CD4-positive, alpha-beta T cell (primary cell): ENCODE measurements at regions not wholly inside any gene's neighbourhood (a gene's known extent, or its start where the extent isn't known, plus 50 kb on each side); places are given as distances from the start of the nearest gene placed in this dataset.
"Not testable (repeated sequence)": the region's sequence is repeated elsewhere in the genome, so short reads cannot be mapped to it uniquely, and the experiment has no call there.

Experiments
- ATAC-seq: fragments of 200-7000 bp; cut with Tn5 transposase; one replicate; pipeline ENCODE4 v1.10.0; 2022; ENCODE audit warnings: mild to moderate bottlenecking; ENCODE audit not compliant: poor library complexity
- CTCF ChIA-PET: fragments of 350-600 bp; sonication (Branson Sonifier 250); formaldehyde crosslinking; loops from one replicate; lab custom pipeline; 2021; ENCODE audit warnings: antibody characterized with exemption, inconsistent platforms; lab: Charles Lee
- POLR2A ChIA-PET: fragments of 350-600 bp; sonication (Branson Sonifier 250); formaldehyde crosslinking; loops from one replicate; lab custom pipeline; 2021; ENCODE audit warnings: antibody characterized with exemption, inconsistent platforms; lab: Charles Lee
- DNase-seq, 14 experiments: peaks; one replicate each; pipeline ENCODE4 v3.0.0-alpha.2; 2013 to 2020; ENCODE audit warnings: mixed read lengths in 2 of 14
- H3K27ac ChIP-seq, 2 donors: one replicate each; pipeline versions ENCODE4 v1.5.1 to v1.7.0; 2013; ENCODE audit warnings: low read length in 2 of 2, low read depth in 1 of 2, mild to moderate bottlenecking in 1 of 2
- H3K27me3 ChIP-seq, 2 experiments: 1 replicate in 1 of 2; 2 replicates in 1 of 2; pipeline versions ENCODE4 v1.6.1 to v1.7.0; 2013; ENCODE audit warnings: low read length in 2 of 2, control low read depth in 1 of 2, mild to moderate bottlenecking in 1 of 2, moderate library complexity in 1 of 2; ENCODE audit not compliant: insufficient read depth in 2 of 2, control insufficient read depth in 1 of 2
- H3K36me3 ChIP-seq: one replicate; pipeline ENCODE4 v1.6.1; 2013; ENCODE audit warnings: low read length, control low read depth; ENCODE audit not compliant: insufficient read depth
- H3K4me1 ChIP-seq: one replicate; pipeline ENCODE4 v1.6.1; 2013; ENCODE audit warnings: low read length, control low read depth; ENCODE audit not compliant: insufficient read depth
- H3K4me3 ChIP-seq: one replicate; pipeline ENCODE4 v1.5.1; 2013; ENCODE audit warnings: mild to moderate bottlenecking, low read length, moderate library complexity
- H3K9me3 ChIP-seq, 2 experiments: 1 replicate in 1 of 2; 2 replicates in 1 of 2; pipeline versions ENCODE4 v1.6.1 to v1.7.0; 2013; ENCODE audit warnings: low read length in 2 of 2, mild to moderate bottlenecking in 2 of 2, control low read depth in 1 of 2, moderate library complexity in 1 of 2; ENCODE audit not compliant: control insufficient read depth in 1 of 2, insufficient read depth in 1 of 2
- H3K27ac Mint-ChIP-seq: one replicate; pipeline ENCODE4 v1.8.0; 2020; ENCODE audit warnings: mixed read lengths
- H3K27me3 Mint-ChIP-seq: one replicate; pipeline ENCODE4 v1.8.0; 2021; ENCODE audit warnings: mixed read lengths
- H3K36me3 Mint-ChIP-seq: one replicate; pipeline ENCODE4 v1.8.0; 2021; ENCODE audit warnings: low read depth, mixed read lengths
- H3K4me1 Mint-ChIP-seq: one replicate; pipeline ENCODE4 v1.8.0; 2021; ENCODE audit warnings: low read depth, mixed read lengths
- H3K4me3 Mint-ChIP-seq: one replicate; pipeline ENCODE4 v1.8.0; 2020; ENCODE audit warnings: mild to moderate bottlenecking, mixed read lengths
- H3K9me3 Mint-ChIP-seq: one replicate; pipeline ENCODE4 v1.8.0; 2020; ENCODE audit warnings: mixed read lengths
- CTCF ChIP-seq: fragments of 200-600 bp; IDR thresholded peaks from one replicate; pipeline ENCODE4 v1.8.0; 2022; ENCODE audit warnings: antibody characterized with exemption, mild to moderate bottlenecking
- intact Hi-C, 2 experiments: fragments of 100-400 bp; cut with DNase I in 1 of 2; cut with micrococcal nuclease in 1 of 2; formaldehyde crosslinking; loops; one replicate each; pipeline versions ENCODE4 v1.15.1 to v1.9.0; 2023 to 2025; cut with DNase I, micrococcal nuclease

- H3K36me3 Mint-ChIP-seq: no peaks in the 10 kb centered on the region
- ChIA-PET POLR2A (no interaction called here), CTCF (no interaction called here)
- no peaks in the 10 kb centered on the region for H3K36me3 ChIP-seq
- intact Hi-C loops: no loop called here
- ATAC-seq (no peak), DNase-seq (no peak)
- TF ChIP-seq CTCF: no peak
- H3K4me3 Mint-ChIP-seq: no peak overlapping the region
- H3K4me3 ChIP-seq: no peak overlapping the region
- H3K9me3 ChIP-seq: no peaks in the 10 kb centered on the region
- H3K4me1 Mint-ChIP-seq: no peaks in the 10 kb centered on the region
- H3K9me3 Mint-ChIP-seq: peaks cover 7% of the 10 kb centered on the region
- no peaks in the 10 kb centered on the region for H3K27me3 ChIP-seq
- H3K27me3 Mint-ChIP-seq: no peaks in the 10 kb centered on the region
- H3K27ac Mint-ChIP-seq: no peak overlapping the region
- H3K4me1 ChIP-seq: no peaks in the 10 kb centered on the region
- no peak overlapping the region for H3K27ac ChIP-seq
These were observed 92.8 kb upstream of the ARHGAP42 start for GRCh38 chr11:100594320-100594719.

DNA sequence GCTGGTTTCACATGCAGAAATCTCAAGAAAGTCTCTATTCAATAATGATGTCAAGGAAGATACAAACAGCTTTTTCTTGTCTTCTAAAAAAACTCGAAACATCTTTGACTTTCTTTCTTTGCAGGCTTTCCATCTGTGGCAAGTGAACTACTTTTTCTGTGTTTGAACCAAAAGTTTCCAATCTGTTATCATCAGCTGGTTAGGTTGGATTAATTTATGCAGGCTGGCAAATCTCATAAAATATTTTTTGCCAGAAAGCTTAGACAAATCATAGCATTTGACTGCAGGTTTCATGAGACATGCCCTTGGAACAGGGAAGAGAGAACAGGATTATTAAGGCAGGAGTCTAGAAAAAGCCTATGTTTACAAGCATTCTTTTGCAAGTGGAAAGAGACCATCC, 86.1 kb upstream of the ARHGAP42 start:
- no peaks in the 10 kb centered on the region for H3K36me3 ChIP-seq
- ChIA-PET POLR2A (no interaction called here), CTCF (no interaction called here)
- no peaks in the 10 kb centered on the region for H3K27me3 ChIP-seq
- no peak overlapping the region for H3K27ac Mint-ChIP-seq
- TF ChIP-seq CTCF: no peak
- no peak overlapping the region for H3K4me3 ChIP-seq
- no peak for ATAC-seq
- peaks cover 0 to 16% of the 10 kb centered on the region in 2 experiments for H3K9me3 ChIP-seq
- H3K4me3 Mint-ChIP-seq: no peak overlapping the region
- H3K4me1 ChIP-seq: no peaks in the 10 kb centered on the region
- no peak overlapping the region for H3K27ac ChIP-seq
- DNase-seq: no peak
- intact Hi-C loops: no loop called here
- no peaks in the 10 kb centered on the region for H3K27me3 Mint-ChIP-seq
- H3K9me3 Mint-ChIP-seq: peaks cover 6% of the 10 kb centered on the region
- H3K36me3 Mint-ChIP-seq: no peaks in the 10 kb centered on the region
- H3K4me1 Mint-ChIP-seq: no peaks in the 10 kb centered on the region

GRCh38 chr11:100602716-100603115, 84.4 kb upstream of the ARHGAP42 start:
- H3K27ac Mint-ChIP-seq: no peak overlapping the region
- CTCF ChIA-PET: no interaction called here

DNA sequence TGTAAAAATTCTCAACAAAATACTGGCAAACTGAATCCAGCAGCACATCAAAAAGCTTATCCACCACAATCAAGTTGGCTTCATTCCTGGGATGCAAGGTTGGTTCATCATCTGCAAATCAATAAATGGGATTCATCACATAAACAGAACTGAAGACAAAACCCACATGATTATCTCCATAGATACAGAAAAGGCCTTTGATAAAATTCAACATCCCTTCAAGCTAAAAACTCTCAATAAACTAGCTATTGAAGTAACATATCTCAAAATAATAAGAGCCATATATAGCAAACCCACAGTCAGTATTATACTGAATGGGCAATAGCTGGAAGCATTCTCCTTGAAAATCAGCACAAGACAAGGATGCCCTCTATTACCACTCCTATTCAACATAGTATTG, 79.3 kb upstream of the ARHGAP42 start:
- ATAC-seq, H3K27ac ChIP-seq, H3K27me3 Mint-ChIP-seq, intact Hi-C loops, H3K4me3 Mint-ChIP-seq, H3K36me3 ChIP-seq, CTCF ChIA-PET, H3K4me1 ChIP-seq, H3K27ac Mint-ChIP-seq, H3K27me3 ChIP-seq, H3K4me3 ChIP-seq, H3K36me3 Mint-ChIP-seq, H3K4me1 Mint-ChIP-seq, POLR2A ChIA-PET, DNase-seq: not testable (repeated sequence)
- H3K9me3 Mint-ChIP-seq: peaks cover 13% of the 10 kb centered on the region
- peaks cover 0 to 16% of the 10 kb centered on the region in 2 experiments for H3K9me3 ChIP-seq

More at GRCh38 chr11:100602716-100603115, 84.4 kb upstream of the ARHGAP42 start:
- Histone ChIP-seq H3K27ac (no peak overlapping the region), H3K27me3 (no peaks in the 10 kb centered on the region), H3K9me3 (peaks cover 0 to 16% of the 10 kb centered on the region in 2 experiments), H3K36me3 (no peaks in the 10 kb centered on the region), H3K4me1 (no peaks in the 10 kb centered on the region), H3K4me3 (no peak overlapping the region)
- intact Hi-C loops: no loop called here
- ATAC-seq (no peak), DNase-seq (no peak)
- Mint-ChIP-seq H3K4me1 (no peaks in the 10 kb centered on the region), H3K9me3 (peaks cover 10% of the 10 kb centered on the region), H3K36me3 (no peaks in the 10 kb centered on the region), H3K4me3 (no peak overlapping the region), H3K27me3 (no peaks in the 10 kb centered on the region)
- POLR2A ChIA-PET: interaction anchor here (0.7 kb wide), 1 partner anchor 129 kb away, joined by 3 read pairs; no protein-coding TSS in a partner anchor
- TF ChIP-seq CTCF: no peak
